Effector memory CD8-positive, alpha-beta T cell (primary cell): ENCODE measurements at regions not wholly inside any gene's neighbourhood (a gene's known extent, or its start where the extent isn't known, plus 50 kb on each side); places are given as distances from the start of the nearest gene placed in this dataset.
"Not testable (repeated sequence)": the region's sequence is repeated elsewhere in the genome, so short reads cannot be mapped to it uniquely, and the experiment has no call there.

Experiments
- ATAC-seq: fragments of 150-1000 bp; cut with Tn5 transposase; replicated peaks from 2 replicates; pipeline ENCODE4 v1.10.0; 2021; ENCODE audit warnings: mild to moderate bottlenecking, moderate library complexity
- DNase-seq, 3 experiments: peaks; one replicate each; pipeline ENCODE4 v3.0.0; 2021
- H3K27ac Mint-ChIP-seq, 2 donors: one replicate each; pipeline ENCODE4 v1.8.0; 2022; ENCODE audit warnings: mild to moderate bottlenecking in 2 of 2, mixed read lengths in 2 of 2, moderate library complexity in 2 of 2
- H3K27me3 Mint-ChIP-seq, 2 donors: one replicate each; pipeline ENCODE4 v1.8.0; 2022; ENCODE audit warnings: mixed read lengths in 2 of 2
- H3K36me3 Mint-ChIP-seq: one replicate; pipeline ENCODE4 v1.8.0; 2022; ENCODE audit warnings: mild to moderate bottlenecking, moderate library complexity, mixed read lengths; ENCODE audit not compliant: insufficient read depth
- H3K4me1 Mint-ChIP-seq, 2 donors: one replicate each; pipeline ENCODE4 v1.8.0; 2022; ENCODE audit warnings: low read depth in 2 of 2, mixed read lengths in 2 of 2
- H3K4me3 Mint-ChIP-seq, 2 donors: one replicate each; pipeline ENCODE4 v1.8.0; 2022; ENCODE audit warnings: mild to moderate bottlenecking in 2 of 2, mixed read lengths in 2 of 2, moderate library complexity in 2 of 2
- H3K9me3 Mint-ChIP-seq, 2 donors: one replicate each; pipeline ENCODE4 v1.8.0; 2022; ENCODE audit warnings: mixed read lengths in 2 of 2

- H3K9me3 Mint-ChIP-seq, result no peaks in the 10 kb centered on the region
- no peaks in the 10 kb centered on the region for H3K36me3 Mint-ChIP-seq
- H3K4me3 Mint-ChIP-seq, result no peak overlapping the region
- no peak overlapping the region for H3K27ac Mint-ChIP-seq
- H3K4me1 Mint-ChIP-seq, result no peaks in the 10 kb centered on the region
- ATAC-seq (no peak), DNase-seq (no peak)
- H3K27me3 Mint-ChIP-seq, result peaks cover 0 to 13% of the 10 kb centered on the region in 2 donors
Measured at GRCh38 chr14:51365241-51365965, 125.4 kb downstream of the TMX1 start.

- not testable (repeated sequence) for H3K27me3 Mint-ChIP-seq
Measured at GRCh38 chr14:51366460-51366859, 126.4 kb downstream of the TMX1 start.

GRCh38 chr14:51366866-51367599 is 127.0 kb downstream of the TMX1 start:
- not testable (repeated sequence) for H3K9me3 Mint-ChIP-seq, H3K36me3 Mint-ChIP-seq, H3K27me3 Mint-ChIP-seq, ATAC-seq, H3K4me3 Mint-ChIP-seq, H3K27ac Mint-ChIP-seq, DNase-seq, H3K4me1 Mint-ChIP-seq

More at GRCh38 chr14:51366460-51366859, 126.4 kb downstream of the TMX1 start:
- not testable (repeated sequence) for H3K9me3 Mint-ChIP-seq, H3K4me1 Mint-ChIP-seq, H3K27ac Mint-ChIP-seq, H3K36me3 Mint-ChIP-seq, ATAC-seq, DNase-seq, H3K4me3 Mint-ChIP-seq

GRCh38 chr14:51367600-51367931 is 127.5 kb downstream of the TMX1 start:
- DNase-seq, result no peak
- Mint-ChIP-seq H3K9me3 (no peaks in the 10 kb centered on the region), H3K4me3 (no peak overlapping the region), H3K36me3 (no peaks in the 10 kb centered on the region), H3K27me3 (peaks cover 0 to 9% of the 10 kb centered on the region in 2 donors), H3K4me1 (no peaks in the 10 kb centered on the region), H3K27ac (no peak overlapping the region)
- ATAC-seq, result no peak

DNA sequence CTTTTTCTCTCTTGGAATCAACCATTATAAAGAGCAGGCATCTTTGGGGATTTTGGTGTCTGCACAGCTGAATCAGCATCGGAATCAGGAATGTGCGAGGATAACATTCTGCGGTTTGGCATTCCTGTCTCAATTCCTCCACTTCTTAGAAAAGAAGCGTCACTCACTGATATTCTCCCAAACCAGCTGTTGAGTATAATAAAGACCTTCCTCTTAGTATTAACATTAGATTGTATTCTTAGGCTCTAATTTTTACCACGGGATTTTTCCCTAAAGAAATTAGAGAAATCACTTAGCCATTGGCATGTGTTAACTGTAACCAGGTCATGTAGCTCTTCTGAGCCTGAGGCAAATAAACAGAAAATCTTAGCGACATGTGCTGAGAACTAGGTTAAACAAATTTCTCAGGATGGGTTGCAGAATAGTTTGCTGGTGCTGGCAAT is 128.7 kb downstream of the TMX1 start:
- Mint-ChIP-seq H3K4me3 (no peak overlapping the region), H3K27me3 (peaks cover 5 to 12% of the 10 kb centered on the region in 2 donors), H3K4me1 (no peaks in the 10 kb centered on the region), H3K36me3 (no peaks in the 10 kb centered on the region), H3K9me3 (no peaks in the 10 kb centered on the region), H3K27ac (no peak overlapping the region)
- no peak for ATAC-seq
- no peak for DNase-seq

GRCh38 chr14:51369814-51370213 is 129.8 kb downstream of the TMX1 start:
- Mint-ChIP-seq H3K27me3 (peaks cover 9 to 12% of the 10 kb centered on the region in 2 donors), H3K9me3 (no peaks in the 10 kb centered on the region), H3K36me3 (no peaks in the 10 kb centered on the region), H3K4me1 (no peaks in the 10 kb centered on the region), H3K4me3 (no peak overlapping the region), H3K27ac (no peak overlapping the region)
- DNase-seq, result no peak
- ATAC-seq, result no peak

- no peak for DNase-seq
- H3K27me3 Mint-ChIP-seq, result peaks cover 9 to 12% of the 10 kb centered on the region in 2 donors
- H3K36me3 Mint-ChIP-seq, result no peaks in the 10 kb centered on the region
- H3K9me3 Mint-ChIP-seq, result no peaks in the 10 kb centered on the region
- H3K27ac Mint-ChIP-seq, result no peak overlapping the region
- no peak overlapping the region for H3K4me3 Mint-ChIP-seq
- no peaks in the 10 kb centered on the region for H3K4me1 Mint-ChIP-seq
- ATAC-seq, result no peak
Measured at GRCh38 chr14:51370758-51371386, 130.8 kb downstream of the TMX1 start.

DNA sequence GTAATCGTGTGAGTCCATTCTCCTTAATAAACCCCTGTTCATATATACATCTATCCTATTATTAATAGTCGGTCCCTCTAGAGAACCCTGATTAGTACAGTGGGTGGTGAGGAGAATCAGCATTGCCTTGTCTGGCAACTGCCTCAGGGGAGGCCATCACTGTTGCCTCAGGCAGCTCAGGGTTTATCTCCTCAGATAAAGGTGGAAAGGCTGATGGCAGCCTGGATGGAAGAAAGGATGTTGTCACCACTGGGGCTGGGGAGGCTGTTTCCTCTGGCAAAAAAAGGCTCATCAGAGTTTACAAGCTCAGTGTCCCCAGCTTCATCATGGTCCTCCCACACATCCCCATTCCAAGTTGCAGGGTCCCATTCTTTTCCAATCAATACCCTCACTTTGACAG is 137.1 kb downstream of the TMX1 start:
- not testable (repeated sequence) for DNase-seq, H3K4me1 Mint-ChIP-seq, H3K4me3 Mint-ChIP-seq, H3K36me3 Mint-ChIP-seq, H3K27ac Mint-ChIP-seq, ATAC-seq, H3K9me3 Mint-ChIP-seq
- H3K27me3 Mint-ChIP-seq, result peaks cover 24 to 27% of the 10 kb centered on the region in 2 donors

GRCh38 chr14:51382506-51382905 is 142.5 kb downstream of the TMX1 start:
- DNase-seq (no peak), ATAC-seq (no peak)
- Mint-ChIP-seq H3K9me3 (no peaks in the 10 kb centered on the region), H3K27ac (no peak overlapping the region), H3K27me3 (peaks cover 35 to 40% of the 10 kb centered on the region in 2 donors), H3K4me3 (no peak overlapping the region), H3K4me1 (no peaks in the 10 kb centered on the region), H3K36me3 (no peaks in the 10 kb centered on the region)

DNA sequence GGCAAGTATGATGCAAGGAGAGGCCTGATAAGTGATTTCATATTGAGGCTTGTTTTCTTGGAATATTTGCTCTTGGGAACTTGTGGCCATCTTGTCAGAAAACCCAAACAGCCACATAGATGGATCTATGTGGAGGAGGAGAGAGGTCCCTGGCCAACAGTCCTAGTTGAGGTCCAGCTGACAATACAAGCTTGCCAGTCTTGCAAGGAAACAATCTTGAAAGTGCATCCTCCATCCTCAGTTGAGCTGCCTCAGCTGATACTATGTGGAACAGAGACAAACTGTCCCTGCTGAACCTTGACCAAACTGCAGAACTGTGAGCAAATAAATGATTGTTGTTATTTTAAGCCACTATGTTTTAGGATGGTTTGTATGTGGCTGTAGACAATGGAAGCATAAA is 146.4 kb downstream of the TMX1 start:
- DNase-seq (no peak), ATAC-seq (no peak)
- no peaks in the 10 kb centered on the region for H3K9me3 Mint-ChIP-seq
- no peaks in the 10 kb centered on the region for H3K4me1 Mint-ChIP-seq
- no peak overlapping the region for H3K27ac Mint-ChIP-seq
- H3K36me3 Mint-ChIP-seq, result no peaks in the 10 kb centered on the region
- H3K27me3 Mint-ChIP-seq, result peaks cover 30 to 41% of the 10 kb centered on the region in 2 donors
- no peak overlapping the region for H3K4me3 Mint-ChIP-seq

GRCh38 chr14:51386983-51387735 is 147.1 kb downstream of the TMX1 start:
- no peak for ATAC-seq
- Mint-ChIP-seq H3K36me3 (no peaks in the 10 kb centered on the region), H3K27ac (no peak overlapping the region)

DNA sequence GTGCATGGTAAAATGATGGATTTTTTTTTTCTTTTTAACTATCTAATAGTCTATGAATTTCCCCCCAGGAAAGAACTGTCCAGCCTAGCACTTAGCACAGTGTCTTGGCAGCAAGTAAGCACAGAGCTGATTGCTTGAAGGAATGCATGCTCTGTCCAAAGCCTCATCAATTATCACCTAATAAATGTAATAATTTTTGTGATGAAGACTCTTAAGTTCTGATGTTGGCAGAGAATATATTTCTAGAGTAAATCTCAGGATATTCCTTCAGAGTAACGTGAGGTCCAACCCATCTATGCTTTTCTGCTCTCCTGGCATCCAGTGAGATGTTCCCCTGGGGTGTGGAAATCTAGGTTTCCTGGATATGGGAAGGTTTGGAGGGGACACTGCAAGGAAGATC is 152.4 kb downstream of the TMX1 start:
- DNase-seq, result no peak
- H3K27ac Mint-ChIP-seq, result no peak overlapping the region
- no peaks in the 10 kb centered on the region for H3K4me1 Mint-ChIP-seq
- no peak overlapping the region for H3K4me3 Mint-ChIP-seq
- no peaks in the 10 kb centered on the region for H3K9me3 Mint-ChIP-seq
- no peak for ATAC-seq
- H3K36me3 Mint-ChIP-seq, result no peaks in the 10 kb centered on the region
- peaks cover 23 to 57% of the 10 kb centered on the region in 2 donors for H3K27me3 Mint-ChIP-seq

More at GRCh38 chr14:51386983-51387735, 147.1 kb downstream of the TMX1 start:
- Mint-ChIP-seq H3K9me3 (no peaks in the 10 kb centered on the region), H3K4me1 (no peaks in the 10 kb centered on the region), H3K4me3 (no peak overlapping the region), H3K27me3 (peaks cover 24 to 33% of the 10 kb centered on the region in 2 donors)
- no peak for DNase-seq

DNA sequence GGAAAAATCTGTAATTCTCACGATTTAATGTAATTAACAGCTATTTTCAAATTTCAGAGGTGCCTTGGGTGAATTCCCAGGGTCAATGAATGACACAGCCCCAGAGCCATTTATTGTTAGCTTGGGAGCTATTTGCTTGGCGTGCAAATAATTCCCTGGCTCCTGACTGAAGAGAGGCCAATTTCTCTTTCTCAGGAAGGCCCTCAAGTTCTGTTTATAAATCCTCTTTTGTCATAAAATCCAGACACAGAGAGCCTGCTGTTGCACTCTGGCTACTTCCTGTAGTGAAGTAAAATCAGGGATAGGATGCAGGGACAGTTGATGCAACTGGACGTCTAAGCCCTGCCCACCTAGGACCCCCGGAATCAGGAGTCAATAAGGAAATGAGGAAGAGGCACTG is 154.3 kb downstream of the TMX1 start:
- Mint-ChIP-seq H3K9me3 (no peaks in the 10 kb centered on the region), H3K27ac (no peak overlapping the region), H3K4me3 (no peak overlapping the region), H3K27me3 (peaks cover 30 to 55% of the 10 kb centered on the region in 2 donors), H3K36me3 (no peaks in the 10 kb centered on the region), H3K4me1 (no peaks in the 10 kb centered on the region)
- no peak for DNase-seq
- ATAC-seq, result no peak
